ENCODE measurements at regions not wholly inside any gene's neighbourhood (a gene's known extent, or its start where the extent isn't known, plus 50 kb on each side); places are given as distances from the start of the nearest gene placed in this dataset.

- Mint-ChIP-seq H3K4me1 (ENCODE audit: low read depth) (no peaks in the 10 kb centered on the region), H3K27ac (ENCODE audit: unreplicated experiment) (no peak overlapping the region), H3K9me3 (ENCODE audit: low read depth) (no peaks in the 10 kb centered on the region), H3K36me3 (ENCODE audit: low read depth) (no peaks in the 10 kb centered on the region), H3K4me3 (ENCODE audit: unreplicated experiment) (no peak overlapping the region), H3K27me3 (ENCODE audit: low read depth) (peaks cover 34% of the 10 kb centered on the region)
- no peak for TF ChIP-seq CTCF (IDR thresholded peaks at IDR 0.05)
- DNase-seq (ENCODE audit: low spot score), result no peak
Measured at GRCh38 chr7:54674891-54675290, 84.1 kb downstream of the SEC61G start.

- Mint-ChIP-seq H3K9me3 (ENCODE audit: low read depth) (no peaks in the 10 kb centered on the region), H3K36me3 (ENCODE audit: low read depth) (no peaks in the 10 kb centered on the region), H3K4me1 (ENCODE audit: low read depth) (no peaks in the 10 kb centered on the region), H3K4me3 (ENCODE audit: unreplicated experiment) (no peak overlapping the region), H3K27me3 (ENCODE audit: low read depth) (peaks cover 34% of the 10 kb centered on the region), H3K27ac (ENCODE audit: unreplicated experiment) (no peak overlapping the region)
- no peak for DNase-seq (ENCODE audit: low spot score)
- TF ChIP-seq CTCF (IDR thresholded peaks at IDR 0.05), result no peak
Measured at GRCh38 chr7:54672519-54672918, 86.5 kb downstream of the SEC61G start.

GRCh38 chr7:54664235-54665228 lies 94.5 kb downstream of the SEC61G start:
- Mint-ChIP-seq H3K4me1 (ENCODE audit: low read depth) (peaks cover 14% of the 10 kb centered on the region), H3K27me3 (ENCODE audit: low read depth) (peaks cover 62% of the 10 kb centered on the region), H3K36me3 (ENCODE audit: low read depth) (peaks cover 2% of the 10 kb centered on the region), H3K27ac (ENCODE audit: unreplicated experiment) (no peak overlapping the region), H3K9me3 (ENCODE audit: low read depth) (no peaks in the 10 kb centered on the region), H3K4me3 (ENCODE audit: unreplicated experiment) (peak overlapping the region; percentile 72)
- TF ChIP-seq CTCF (IDR thresholded peaks at IDR 0.05), result peak; percentile 73
- no peak for DNase-seq (ENCODE audit: low spot score)

GRCh38 chr7:54663603-54664234 lies 95.3 kb downstream of the SEC61G start:
- no peaks in the 10 kb centered on the region for H3K9me3 Mint-ChIP-seq (ENCODE audit: low read depth)
- TF ChIP-seq CTCF (IDR thresholded peaks at IDR 0.05), result no peak
- no peak for DNase-seq (ENCODE audit: low spot score)
- peaks cover 2% of the 10 kb centered on the region for H3K36me3 Mint-ChIP-seq (ENCODE audit: low read depth)
- peaks cover 66% of the 10 kb centered on the region for H3K27me3 Mint-ChIP-seq (ENCODE audit: low read depth)
- no peak overlapping the region for H3K27ac Mint-ChIP-seq (ENCODE audit: unreplicated experiment)
- H3K4me3 Mint-ChIP-seq (ENCODE audit: unreplicated experiment), result peak overlapping the region; percentile 72
- peaks cover 14% of the 10 kb centered on the region for H3K4me1 Mint-ChIP-seq (ENCODE audit: low read depth)

- no peak for TF ChIP-seq CTCF (IDR thresholded peaks at IDR 0.05)
- Mint-ChIP-seq H3K27ac (ENCODE audit: unreplicated experiment) (no peak overlapping the region), H3K27me3 (ENCODE audit: low read depth) (peaks cover 67% of the 10 kb centered on the region), H3K4me3 (ENCODE audit: unreplicated experiment) (peak overlapping the region; percentile 72), H3K4me1 (ENCODE audit: low read depth) (peaks cover 14% of the 10 kb centered on the region), H3K36me3 (ENCODE audit: low read depth) (peaks cover 2% of the 10 kb centered on the region), H3K9me3 (ENCODE audit: low read depth) (no peaks in the 10 kb centered on the region)
- DNase-seq (ENCODE audit: low spot score), result no peak
Measured at GRCh38 chr7:54663186-54663585, 95.8 kb downstream of the SEC61G start.

Data from chondrocyte (in vitro differentiated cells).